ENCODE measurements at regions not wholly inside any gene's neighbourhood (a gene's known extent, or its start where the extent isn't known, plus 50 kb on each side); places are given as distances from the start of the nearest gene placed in this dataset.
"Not testable (repeated sequence)": the region's sequence is repeated elsewhere in the genome, so short reads cannot be mapped to it uniquely, and the experiment has no call there.

- no peak for DNase-seq
Measured at GRCh38 chr11:57871231-57871630, 109.6 kb downstream of the CTNND1 start.

GRCh38 chr11:57873196-57873911 is 111.8 kb downstream of the CTNND1 start:
- DNase-seq = no peak

- no peak for DNase-seq
Measured at GRCh38 chr11:57874981-57875380, 113.4 kb downstream of the CTNND1 start.

GRCh38 chr11:57881647-57882046 is 120.0 kb downstream of the CTNND1 start:
- DNase-seq = no peak

GRCh38 chr11:57883630-57884029 is 122.0 kb downstream of the CTNND1 start:
- no peak for DNase-seq

- no peak for DNase-seq
Measured at GRCh38 chr11:57885298-57886050, 123.9 kb downstream of the CTNND1 start.

- no peak for DNase-seq
Measured at GRCh38 chr11:57888386-57888785, 126.8 kb downstream of the CTNND1 start.

GRCh38 chr11:57890521-57890920 is 128.9 kb downstream of the CTNND1 start:
- no peak for DNase-seq

GRCh38 chr11:57893200-57893599 is 130.5 kb upstream of the OR9Q1 start:
- not testable (repeated sequence) for DNase-seq

GRCh38 chr11:57896361-57897145 is 127.1 kb upstream of the OR9Q1 start:
- DNase-seq = no peak

- DNase-seq = no peak
Measured at GRCh38 chr11:57899378-57899777, 124.3 kb upstream of the OR9Q1 start.

- no peak for DNase-seq
Measured at GRCh38 chr11:57900320-57900719, 123.4 kb upstream of the OR9Q1 start.

- no peak for DNase-seq
Measured at GRCh38 chr11:57901278-57901677, 122.4 kb upstream of the OR9Q1 start.

- no peak for DNase-seq
Measured at GRCh38 chr11:57901756-57902155, 121.9 kb upstream of the OR9Q1 start.

- DNase-seq = no peak
Measured at GRCh38 chr11:57903011-57903410, 120.7 kb upstream of the OR9Q1 start.

- peak; percentile 1 for DNase-seq
Measured at GRCh38 chr11:57903441-57904123, 120.1 kb upstream of the OR9Q1 start.

GRCh38 chr11:57904376-57904775 is 119.3 kb upstream of the OR9Q1 start:
- no peak for DNase-seq

GRCh38 chr11:57905439-57905838 is 118.2 kb upstream of the OR9Q1 start:
- DNase-seq = no peak

- DNase-seq = not testable (repeated sequence)
Measured at GRCh38 chr11:57908399-57908798, 115.3 kb upstream of the OR9Q1 start.

GRCh38 chr11:57911522-57911921 is 112.2 kb upstream of the OR9Q1 start:
- not testable (repeated sequence) for DNase-seq

- no peak for DNase-seq
Measured at GRCh38 chr11:57913715-57914704, 109.7 kb upstream of the OR9Q1 start.

GRCh38 chr11:57917632-57918031 is 106.0 kb upstream of the OR9Q1 start:
- no peak for DNase-seq

Data from CD4-positive, alpha-beta T cell treated with Interleukin-17A for 1 hour (primary cell).